GM23248 (cell line): ENCODE measurements at regions not wholly inside any gene's neighbourhood (a gene's known extent, or its start where the extent isn't known, plus 50 kb on each side); places are given as distances from the start of the nearest gene placed in this dataset.

ENCODE experiments used
- DNase-seq: peaks from one replicate; pipeline ENCODE4 v3.0.0-alpha.2; 2015
- H2AFZ ChIP-seq: fragments of 200-600 bp; sonication (generic); 2 replicates; pipeline ENCODE4 v1.6.1; 2016; ENCODE audit warnings: antibody characterized with exemption
- H3F3A ChIP-seq: fragments of 200-600 bp; sonication (generic); 2 replicates; pipeline ENCODE4 v1.6.1; 2016; ENCODE audit warnings: mild to moderate bottlenecking, antibody characterized with exemption, mixed run types; ENCODE audit not compliant: insufficient read depth
- H3K27ac ChIP-seq: fragments of 200-600 bp; sonication (generic); 2 replicates; pipeline ENCODE4 v1.5.1; 2016; ENCODE audit warnings: mild to moderate bottlenecking
- H3K27me3 ChIP-seq: fragments of 200-600 bp; sonication (generic); replicated peaks from 2 replicates; pipeline ENCODE4 v1.6.1; 2016; ENCODE audit warnings: mild to moderate bottlenecking; ENCODE audit not compliant: insufficient read depth
- H3K36me3 ChIP-seq: fragments of 200-600 bp; sonication (generic); 2 replicates; pipeline ENCODE4 v1.6.1; 2016; ENCODE audit warnings: low read depth, mild to moderate bottlenecking
- H3K4me1 ChIP-seq: fragments of 200-600 bp; sonication (generic); 2 replicates; pipeline ENCODE4 v1.6.1; 2016; ENCODE audit warnings: mild to moderate bottlenecking; ENCODE audit not compliant: insufficient read depth
- H3K4me2 ChIP-seq: fragments of 200-600 bp; sonication (generic); one replicate; pipeline ENCODE4 v1.6.1; 2016; ENCODE audit warnings: mild to moderate bottlenecking; ENCODE audit not compliant: unreplicated experiment
- H3K4me3 ChIP-seq: fragments of 200-600 bp; sonication (generic); 2 replicates; pipeline ENCODE4 v1.5.1; 2016; ENCODE audit warnings: mild to moderate bottlenecking
- H3K79me2 ChIP-seq: fragments of 200-600 bp; sonication (generic); 2 replicates; pipeline ENCODE4 v1.6.1; 2016; ENCODE audit warnings: mild to moderate bottlenecking; ENCODE audit not compliant: insufficient read depth
- H3K9ac ChIP-seq: fragments of 200-600 bp; sonication (generic); 2 replicates; pipeline ENCODE4 v1.6.1; 2016; ENCODE audit warnings: mild to moderate bottlenecking
- H3K9me2 ChIP-seq: fragments of 200-600 bp; sonication (generic); 2 replicates; pipeline ENCODE4 v1.6.1; 2016; ENCODE audit warnings: mixed run types, mild to moderate bottlenecking, moderate library complexity; ENCODE audit not compliant: insufficient read depth
- H3K9me3 ChIP-seq: fragments of 200-600 bp; sonication (generic); one replicate; pipeline ENCODE4 v1.6.1; 2017; ENCODE audit warnings: low read depth
- H4K20me1 ChIP-seq: fragments of 200-600 bp; sonication (generic); 2 replicates; pipeline ENCODE4 v1.6.0; 2016; ENCODE audit not compliant: insufficient read depth
- EZH2 ChIP-seq: fragments of 200-600 bp; sonication (generic); IDR thresholded peaks from 2 replicates; pipeline ENCODE4 v1.6.1; 2018; ENCODE audit warnings: antibody characterized with exemption, mild to moderate bottlenecking; ENCODE audit not compliant: insufficient read depth, poor library complexity, severe bottlenecking
- EZH2phosphoT487 ChIP-seq: fragments of 200-600 bp; sonication (generic); IDR thresholded peaks from 2 replicates; pipeline ENCODE4 v1.6.1; 2018; ENCODE audit warnings: antibody characterized with exemption, moderate library complexity, mild to moderate bottlenecking, low read depth; ENCODE audit not compliant: insufficient read depth
- WGBS, 2 experiments: methylation state at CpG; one replicate each; pipeline ENCODE4 v1.1.6; 2015 to 2017; ENCODE audit warnings: low lambda C conversion rate in 2 of 2, low coverage in 1 of 2; ENCODE audit errors: missing lambda C conversion rate in 2 of 2; 5-methylcytosine and 5-hydroxymethylcytosine counted together
- in situ Hi-C: fragments of 300-500 bp; cut with MboI; formaldehyde crosslinking; loops from 2 replicates; pipeline ENCODE4 v1.15.0; 2020

- Histone ChIP-seq H4K20me1 (no peaks in the 10 kb centered on the region), H3K4me1 (no peaks in the 10 kb centered on the region), H2AFZ (no peak overlapping the region), H3K4me3 (no peak overlapping the region), H3K9me2 (no peaks in the 10 kb centered on the region), H3K27me3 (peaks cover 43% of the 10 kb centered on the region), H3K9me3 (no peaks in the 10 kb centered on the region), H3F3A (no peaks in the 10 kb centered on the region), H3K27ac (no peak overlapping the region), H3K36me3 (no peaks in the 10 kb centered on the region), H3K4me2 (no peak overlapping the region), H3K79me2 (no peaks in the 10 kb centered on the region), H3K9ac (no peak overlapping the region)
- in situ Hi-C loops, result no loop called here
- TF ChIP-seq EZH2, result no peak
- no peak for TF ChIP-seq EZH2phosphoT487
- DNase-seq, result no peak
- WGBS, 2 experiments, result 62 to 71% methylated on average over 6 of the region's 6 CpGs
Measured at GRCh38 chr6:150549674-150550101, 50.0 kb upstream of the PLEKHG1 start.
